Right renal cortex interstitium (tissue), 3 donors: ENCODE measurements at regions not wholly inside any gene's neighbourhood (a gene's known extent, or its start where the extent isn't known, plus 50 kb on each side); places are given as distances from the start of the nearest gene placed in this dataset.

Experiments
- DNase-seq, 3 donors: peaks; one replicate each; pipeline ENCODE4 v3.0.0-alpha.2; 2013; ENCODE audit warnings: low read depth in 3 of 3, low spot score in 2 of 3

- DNase-seq = no peak
Measured at GRCh38 chr2:19141234-19142004, 217.0 kb downstream of the OSR1 start.

- no peak for DNase-seq
Measured at GRCh38 chr2:19140463-19141208, 217.8 kb downstream of the OSR1 start.

GRCh38 chr2:19139386-19139785 is 219.0 kb downstream of the OSR1 start:
- no peak for DNase-seq

GRCh38 chr2:19138264-19138825 is 220.1 kb downstream of the OSR1 start:
- DNase-seq = no peak

GRCh38 chr2:19137433-19137832 is 221.0 kb downstream of the OSR1 start:
- DNase-seq = no peak

GRCh38 chr2:19132967-19133366 is 225.5 kb downstream of the OSR1 start:
- no peak for DNase-seq

- DNase-seq = no peak
Measured at GRCh38 chr2:19131871-19132270, 226.6 kb downstream of the OSR1 start.

- no peak for DNase-seq
Measured at GRCh38 chr2:19128148-19128547, 230.3 kb downstream of the OSR1 start.

GRCh38 chr2:19127616-19128015 is 230.8 kb downstream of the OSR1 start:
- no peak for DNase-seq

GRCh38 chr2:19125901-19126680 is 232.3 kb downstream of the OSR1 start:
- DNase-seq = no peak

- no peak for DNase-seq
Measured at GRCh38 chr2:19124135-19124534, 234.3 kb downstream of the OSR1 start.

GRCh38 chr2:19123556-19123955 is 234.9 kb downstream of the OSR1 start:
- no peak for DNase-seq

GRCh38 chr2:19122220-19122619 is 236.2 kb downstream of the OSR1 start:
- no peak for DNase-seq

- no peak for DNase-seq
Measured at GRCh38 chr2:19120941-19121750, 237.3 kb downstream of the OSR1 start.

- no peak for DNase-seq
Measured at GRCh38 chr2:19120181-19120580, 238.2 kb downstream of the OSR1 start.

GRCh38 chr2:19119326-19120001 is 239.0 kb downstream of the OSR1 start:
- DNase-seq = no peak

- DNase-seq = no peak
Measured at GRCh38 chr2:19116918-19117317, 241.5 kb downstream of the OSR1 start.

- no peak for DNase-seq
Measured at GRCh38 chr2:19114754-19115231, 243.6 kb downstream of the OSR1 start.

GRCh38 chr2:19114126-19114525 is 244.3 kb downstream of the OSR1 start:
- DNase-seq = no peak

- DNase-seq = no peak
Measured at GRCh38 chr2:19111354-19111753, 247.1 kb downstream of the OSR1 start.
